ENCODE measurements at regions not wholly inside any gene's neighbourhood (a gene's known extent, or its start where the extent isn't known, plus 50 kb on each side); places are given as distances from the start of the nearest gene placed in this dataset.
"Not testable (repeated sequence)": the region's sequence is repeated elsewhere in the genome, so short reads cannot be mapped to it uniquely, and the experiment has no call there.

GRCh38 chr16:29124162-29124561, 139.3 kb downstream of the LAT start:
- DNase-seq, result not testable (repeated sequence)

GRCh38 chr16:29120680-29121079, 135.8 kb downstream of the LAT start:
- not testable (repeated sequence) for DNase-seq

GRCh38 chr16:29118301-29118957, 133.6 kb downstream of the LAT start:
- DNase-seq, result not testable (repeated sequence)

GRCh38 chr16:29117631-29118030, 132.8 kb downstream of the LAT start:
- DNase-seq, result no peak

GRCh38 chr16:29116980-29117379, 132.1 kb downstream of the LAT start:
- no peak for DNase-seq

- not testable (repeated sequence) for DNase-seq
Measured at GRCh38 chr16:29116207-29116606, 131.4 kb downstream of the LAT start.

GRCh38 chr16:29115802-29116141, 130.9 kb downstream of the LAT start:
- not testable (repeated sequence) for DNase-seq

GRCh38 chr16:29114989-29115801, 130.3 kb downstream of the LAT start:
- DNase-seq, result not testable (repeated sequence)

GRCh38 chr16:29114574-29114973, 129.7 kb downstream of the LAT start:
- no peak for DNase-seq

GRCh38 chr16:29113446-29113845, 128.6 kb downstream of the LAT start:
- not testable (repeated sequence) for DNase-seq

- no peak for DNase-seq
Measured at GRCh38 chr16:29112755-29113347, 128.0 kb downstream of the LAT start.

- DNase-seq, result not testable (repeated sequence)
Measured at GRCh38 chr16:29111901-29112680, 127.2 kb downstream of the LAT start.

- DNase-seq, result no peak
Measured at GRCh38 chr16:29111421-29111820, 126.6 kb downstream of the LAT start.

- not testable (repeated sequence) for DNase-seq
Measured at GRCh38 chr16:29108625-29109169, 123.8 kb downstream of the LAT start.

- DNase-seq, result no peak
Measured at GRCh38 chr16:29107299-29107698, 122.4 kb downstream of the LAT start.

- not testable (repeated sequence) for DNase-seq
Measured at GRCh38 chr16:29106259-29106908, 121.5 kb downstream of the LAT start.

- DNase-seq, result not testable (repeated sequence)
Measured at GRCh38 chr16:29104600-29104999, 119.7 kb downstream of the LAT start.

- DNase-seq, result not testable (repeated sequence)
Measured at GRCh38 chr16:29097965-29098364, 113.1 kb downstream of the LAT start.

GRCh38 chr16:29094729-29095624, 110.1 kb downstream of the LAT start:
- DNase-seq, result not testable (repeated sequence)

GRCh38 chr16:29094325-29094724, 109.5 kb downstream of the LAT start:
- not testable (repeated sequence) for DNase-seq

GRCh38 chr16:29089679-29090078, 104.8 kb downstream of the LAT start:
- DNase-seq, result not testable (repeated sequence)

Data from left hindlimb (tissue), 1 donor.